ENCODE measurements at regions not wholly inside any gene's neighbourhood (a gene's known extent, or its start where the extent isn't known, plus 50 kb on each side); places are given as distances from the start of the nearest gene placed in this dataset.
A peak's percentile ranks its signal among the peaks of the same experiment; 100 is the strongest.
"Not testable (repeated sequence)": the region's sequence is repeated elsewhere in the genome, so short reads cannot be mapped to it uniquely, and the experiment has no call there.

DNA sequence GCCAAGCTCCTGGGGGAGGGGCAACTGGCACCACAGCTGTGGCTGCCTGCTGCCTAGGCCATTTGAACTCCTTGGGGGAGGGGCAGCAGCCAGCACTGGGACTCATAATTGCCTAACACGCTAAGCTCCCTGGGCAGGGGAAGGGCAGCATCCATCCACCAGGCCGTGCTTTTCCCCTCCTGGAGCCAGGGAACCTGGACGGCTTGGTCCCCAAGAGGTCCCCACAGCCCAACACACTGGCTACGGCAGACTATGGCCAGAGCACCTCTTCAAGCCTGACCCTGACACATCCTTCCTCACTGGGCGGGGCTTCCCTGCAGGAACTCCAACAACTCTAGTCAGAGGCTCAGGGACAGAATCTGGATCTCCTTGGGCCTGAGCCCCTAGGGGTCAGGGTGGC lies 269.4 kb downstream of the RNF144B start:
- no peak for TF ChIP-seq JUND (IDR thresholded peaks at IDR 0.05; ENCODE audit: low read depth)
- in situ Hi-C loops (cut with HindIII; ENCODE audit: low pct_unique_long_range_greater_than_20kb, low sequenced_read_pairs) = no loop called here
- no peak for DNase-seq (ENCODE audit: low read depth in 1 of 2, low spot score in 1 of 2)

DNA sequence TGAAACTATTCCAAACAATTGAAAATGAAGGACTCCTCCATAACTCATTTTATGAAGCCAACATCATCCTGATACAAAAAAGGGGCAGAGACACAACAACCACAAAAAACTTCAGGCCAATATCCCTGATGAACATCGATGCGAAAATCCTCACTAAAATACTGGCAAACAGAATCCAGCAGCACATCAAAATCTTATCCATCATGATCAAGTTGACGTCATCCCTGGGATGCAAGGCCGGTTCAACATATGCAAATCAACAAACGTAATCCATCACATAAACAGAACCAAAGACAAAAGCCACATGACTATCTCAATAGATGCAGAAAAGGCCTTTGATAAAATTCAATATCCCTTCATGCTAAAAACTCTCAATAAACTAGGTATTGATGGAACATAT lies 272.8 kb downstream of the RNF144B start:
- in situ Hi-C loops (cut with HindIII; ENCODE audit: low pct_unique_long_range_greater_than_20kb, low sequenced_read_pairs) = not testable (repeated sequence)

DNA sequence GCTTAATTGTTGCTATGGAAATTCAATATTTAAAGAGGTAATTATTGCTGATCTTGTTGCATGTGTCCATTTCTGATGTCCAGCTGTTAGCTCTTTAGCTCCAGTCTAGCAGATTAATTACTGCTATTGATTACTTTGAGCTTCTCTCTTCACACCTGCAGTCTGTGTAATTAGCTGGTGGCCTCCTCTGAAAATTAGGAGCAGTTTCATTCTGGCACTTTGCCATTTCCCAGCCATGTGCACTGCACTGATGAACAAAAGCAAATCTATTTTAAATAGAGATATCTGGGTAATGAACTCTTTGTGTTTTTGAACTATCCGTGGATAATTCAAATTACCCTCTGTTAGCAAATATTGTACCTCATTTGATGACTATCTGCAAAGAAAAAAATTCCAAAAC lies 275.9 kb downstream of the RNF144B start:
- no peak for TF ChIP-seq JUND (IDR thresholded peaks at IDR 0.05; ENCODE audit: low read depth)
- in situ Hi-C loops (cut with HindIII; ENCODE audit: low pct_unique_long_range_greater_than_20kb, low sequenced_read_pairs) = no loop called here
- no peak for DNase-seq (ENCODE audit: low read depth in 1 of 2, low spot score in 1 of 2)

More for the DNA sequence above, 272.8 kb downstream of the RNF144B start:
- not testable (repeated sequence) for DNase-seq (ENCODE audit: low read depth in 1 of 2, low spot score in 1 of 2)

DNA sequence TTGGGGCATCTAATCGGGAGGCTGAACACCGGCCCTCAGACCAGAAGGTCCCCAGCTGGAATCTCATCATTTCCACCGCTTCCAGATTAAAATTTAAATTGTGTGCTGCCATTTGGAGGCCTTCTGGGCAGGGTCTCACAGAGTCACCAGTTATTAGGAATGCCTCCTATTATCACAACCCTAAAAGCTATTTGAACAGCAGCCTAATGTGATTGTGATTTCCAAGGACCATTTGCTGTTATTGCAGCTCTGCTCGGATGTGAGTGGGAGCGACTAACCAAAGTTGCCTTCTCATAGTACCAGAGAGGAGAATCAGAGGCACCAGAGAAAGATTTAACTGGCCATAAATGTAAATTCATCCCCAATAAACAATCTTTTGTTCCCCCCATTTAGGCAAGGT lies 277.3 kb downstream of the RNF144B start:
- in situ Hi-C loops (cut with HindIII; ENCODE audit: low pct_unique_long_range_greater_than_20kb, low sequenced_read_pairs) = no loop called here
- no peak for TF ChIP-seq JUND (IDR thresholded peaks at IDR 0.05; ENCODE audit: low read depth)
- DNase-seq (ENCODE audit: low read depth in 1 of 2, low spot score in 1 of 2) = no peak

DNA sequence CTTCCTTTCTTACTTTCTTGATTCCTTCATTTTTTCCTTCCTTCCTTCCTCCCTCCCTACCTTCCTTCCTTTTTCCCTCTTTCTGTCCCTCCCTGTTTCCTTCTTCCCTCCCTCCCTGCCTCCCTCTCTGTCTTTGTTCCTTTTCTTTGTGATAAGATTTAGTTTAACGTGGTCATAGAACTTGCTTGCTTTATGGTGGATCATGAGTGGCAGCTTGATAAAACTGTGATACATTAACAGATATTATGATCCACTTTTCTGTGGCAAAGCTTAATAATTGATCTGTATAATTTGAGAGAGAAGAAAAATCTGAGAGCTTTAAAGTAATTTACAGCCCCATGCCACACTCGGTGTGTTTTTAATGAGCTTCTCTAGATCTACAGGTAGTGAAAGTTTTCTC lies 280.5 kb downstream of the RNF144B start:
- DNase-seq (ENCODE audit: low read depth in 1 of 2, low spot score in 1 of 2) = no peak
- no peak for TF ChIP-seq JUND (IDR thresholded peaks at IDR 0.05; ENCODE audit: low read depth)
- in situ Hi-C loops (cut with HindIII; ENCODE audit: low pct_unique_long_range_greater_than_20kb, low sequenced_read_pairs) = no loop called here

DNA sequence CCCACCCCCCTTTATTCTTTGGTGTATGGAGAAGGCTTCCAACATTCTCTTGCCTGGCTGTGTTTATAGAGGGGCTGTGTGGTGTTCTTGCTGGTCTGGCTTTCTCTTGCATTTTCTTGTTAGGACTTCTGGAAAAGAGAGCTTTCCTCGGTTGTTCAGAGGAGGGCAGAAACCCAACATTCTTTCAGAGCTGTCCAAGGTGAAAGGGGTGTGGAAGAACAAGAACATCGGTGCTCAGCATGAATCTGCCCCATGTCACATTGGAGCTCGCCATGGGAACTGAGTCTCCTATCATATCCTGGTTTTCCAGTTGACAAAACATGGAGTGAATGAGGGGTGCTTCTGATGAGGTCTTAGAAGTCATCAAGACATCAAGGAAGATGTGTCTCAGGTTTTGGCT lies 281.8 kb downstream of the RNF144B start:
- TF ChIP-seq JUND (IDR thresholded peaks at IDR 0.05; ENCODE audit: low read depth) = no peak
- in situ Hi-C loops (cut with HindIII; ENCODE audit: low pct_unique_long_range_greater_than_20kb, low sequenced_read_pairs) = no loop called here
- DNase-seq (ENCODE audit: low read depth in 1 of 2, low spot score in 1 of 2) = peak in 1 of 2 experiments; percentile 9

DNA sequence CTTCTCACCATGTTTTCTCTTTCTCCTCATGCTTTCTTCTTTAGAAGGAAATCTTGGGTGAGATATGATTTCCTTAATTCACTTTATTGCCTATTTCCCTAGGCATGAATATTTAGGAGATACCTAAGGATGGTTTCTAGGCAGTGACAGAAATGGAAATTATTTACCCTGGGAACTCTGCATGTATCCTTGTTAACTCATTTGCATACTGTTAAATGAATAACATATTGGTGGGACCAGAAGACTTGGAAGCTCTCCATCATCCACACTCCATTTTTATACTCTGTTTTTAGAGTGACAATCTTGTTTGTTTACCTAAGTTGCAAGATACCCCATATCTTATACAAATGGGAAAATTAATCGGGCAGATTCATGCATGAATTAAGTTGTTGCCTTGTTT lies 285.7 kb downstream of the RNF144B start:
- no peak for DNase-seq (ENCODE audit: low read depth in 1 of 2, low spot score in 1 of 2)
- in situ Hi-C loops (cut with HindIII; ENCODE audit: low pct_unique_long_range_greater_than_20kb, low sequenced_read_pairs) = no loop called here
- TF ChIP-seq JUND (IDR thresholded peaks at IDR 0.05; ENCODE audit: low read depth) = no peak

DNA sequence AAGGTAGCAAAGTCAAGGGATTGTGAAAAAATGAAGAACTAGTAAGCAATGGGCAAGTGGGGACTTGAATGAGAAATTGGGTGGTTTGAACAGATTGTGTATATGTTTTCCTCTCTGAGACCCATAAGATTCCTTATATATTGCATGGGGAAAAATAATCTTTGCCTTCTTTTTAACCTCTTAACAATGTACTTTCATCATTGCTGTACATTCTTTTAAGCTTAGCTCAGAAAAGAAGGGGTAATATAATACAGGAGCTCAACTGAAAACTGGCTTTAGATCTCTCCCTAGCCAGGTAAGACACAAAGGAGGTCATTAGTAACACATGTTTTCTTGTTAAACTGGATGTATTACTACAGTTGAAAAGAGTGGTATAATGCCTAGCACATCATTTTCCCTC lies 287.2 kb downstream of the RNF144B start:
- no peak for TF ChIP-seq JUND (IDR thresholded peaks at IDR 0.05; ENCODE audit: low read depth)
- in situ Hi-C loops (cut with HindIII; ENCODE audit: low pct_unique_long_range_greater_than_20kb, low sequenced_read_pairs) = no loop called here
- DNase-seq (ENCODE audit: low read depth in 1 of 2, low spot score in 1 of 2) = no peak

DNA sequence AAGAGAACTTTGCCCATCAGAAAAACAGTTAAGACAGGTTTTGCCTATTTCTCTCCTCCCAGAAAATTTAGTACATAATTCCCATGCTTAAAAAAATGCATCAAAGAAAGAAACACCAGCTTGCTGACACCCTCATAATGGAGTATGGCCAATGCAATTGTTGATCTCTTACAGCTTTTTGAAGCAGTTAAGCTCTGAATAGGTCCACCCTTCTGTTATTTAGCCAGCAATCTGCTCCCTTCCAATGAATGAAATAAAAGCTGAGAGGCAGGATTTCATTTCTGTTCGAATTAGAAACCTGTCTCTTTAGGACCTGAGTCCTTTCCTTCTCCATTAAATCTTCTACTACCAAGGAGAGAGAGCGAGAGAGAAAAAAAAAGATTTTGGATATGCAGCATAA lies 288.7 kb downstream of the RNF144B start:
- in situ Hi-C loops (cut with HindIII; ENCODE audit: low pct_unique_long_range_greater_than_20kb, low sequenced_read_pairs) = no loop called here
- no peak for TF ChIP-seq JUND (IDR thresholded peaks at IDR 0.05; ENCODE audit: low read depth)
- no peak for DNase-seq (ENCODE audit: low read depth in 1 of 2, low spot score in 1 of 2)

DNA sequence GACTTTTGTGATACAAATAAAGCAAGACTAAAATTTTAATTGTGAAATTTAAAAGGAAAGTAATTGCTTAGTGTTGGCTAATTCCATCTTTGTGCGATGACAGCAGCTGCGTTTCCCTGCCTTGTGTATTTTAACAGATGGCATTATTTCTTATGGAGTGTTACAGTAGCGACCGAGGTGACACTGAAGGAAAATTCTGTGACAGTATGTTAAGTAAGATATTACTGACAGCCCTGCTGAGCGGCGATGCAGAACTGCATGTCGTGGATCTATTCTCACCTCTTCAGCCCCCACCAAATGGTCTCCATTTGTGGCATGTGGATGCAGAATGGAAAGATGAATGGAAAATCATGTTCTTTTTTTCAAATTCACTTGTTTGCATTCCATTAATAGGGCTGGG lies 289.4 kb downstream of the RNF144B start:
- in situ Hi-C loops (cut with HindIII; ENCODE audit: low pct_unique_long_range_greater_than_20kb, low sequenced_read_pairs) = no loop called here
- no peak for DNase-seq (ENCODE audit: low read depth in 1 of 2, low spot score in 1 of 2)
- TF ChIP-seq JUND (IDR thresholded peaks at IDR 0.05; ENCODE audit: low read depth) = no peak

DNA sequence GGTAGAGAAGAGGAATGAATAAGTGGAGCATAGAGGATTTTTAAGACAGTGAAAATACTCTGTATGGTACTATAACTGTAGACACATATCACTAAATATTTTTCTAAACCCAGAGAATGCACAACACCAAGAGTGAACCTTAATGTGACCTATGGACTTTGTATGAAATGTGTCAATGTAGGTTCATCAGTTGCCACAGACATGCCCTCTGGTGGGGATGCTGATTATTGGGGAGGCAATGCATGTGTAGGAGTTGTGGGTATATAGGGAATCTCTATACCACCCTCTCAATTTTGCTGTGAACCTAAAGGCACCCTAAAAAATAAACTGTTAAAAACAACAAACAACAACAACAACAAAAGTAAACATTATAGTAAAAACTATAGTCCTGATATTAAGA lies 293.7 kb downstream of the RNF144B start:
- DNase-seq (ENCODE audit: low read depth in 1 of 2, low spot score in 1 of 2) = no peak
- TF ChIP-seq JUND (IDR thresholded peaks at IDR 0.05; ENCODE audit: low read depth) = no peak
- in situ Hi-C loops (cut with HindIII; ENCODE audit: low pct_unique_long_range_greater_than_20kb, low sequenced_read_pairs) = no loop called here

DNA sequence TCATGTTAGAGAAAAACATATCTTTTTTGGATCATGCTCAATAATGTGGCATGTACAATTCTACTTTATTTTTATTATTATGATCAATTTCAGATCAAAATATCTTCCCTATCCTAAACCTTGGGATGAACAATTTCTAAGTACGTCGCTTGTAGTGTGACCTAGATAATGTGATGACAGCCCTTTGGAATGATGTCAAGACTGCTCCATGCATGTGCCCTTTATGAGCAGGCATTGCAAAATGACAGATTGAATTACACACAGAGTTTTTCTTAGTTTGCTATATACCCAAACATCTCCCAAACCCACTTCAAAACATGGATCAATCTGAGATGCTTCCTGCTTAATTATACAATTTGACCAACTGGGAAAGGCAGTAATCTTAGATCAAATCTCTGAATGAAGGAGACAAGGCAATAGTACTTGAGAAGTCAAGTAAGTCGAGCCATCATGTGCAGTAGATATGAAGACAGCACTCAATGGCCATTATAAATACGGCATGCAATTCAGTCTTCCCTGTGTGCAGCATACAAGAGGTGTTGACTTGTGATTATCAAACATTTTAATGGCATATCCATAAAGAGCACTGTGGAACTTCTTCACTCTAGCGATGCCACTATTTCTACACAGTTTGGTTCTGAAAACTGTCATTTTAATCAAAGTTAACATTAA lies 294.8 kb downstream of the RNF144B start:
- DNase-seq (ENCODE audit: low read depth in 1 of 2, low spot score in 1 of 2) = no peak
- in situ Hi-C loops (cut with HindIII; ENCODE audit: low pct_unique_long_range_greater_than_20kb, low sequenced_read_pairs) = no loop called here
- no peak for TF ChIP-seq JUND (IDR thresholded peaks at IDR 0.05; ENCODE audit: low read depth)

DNA sequence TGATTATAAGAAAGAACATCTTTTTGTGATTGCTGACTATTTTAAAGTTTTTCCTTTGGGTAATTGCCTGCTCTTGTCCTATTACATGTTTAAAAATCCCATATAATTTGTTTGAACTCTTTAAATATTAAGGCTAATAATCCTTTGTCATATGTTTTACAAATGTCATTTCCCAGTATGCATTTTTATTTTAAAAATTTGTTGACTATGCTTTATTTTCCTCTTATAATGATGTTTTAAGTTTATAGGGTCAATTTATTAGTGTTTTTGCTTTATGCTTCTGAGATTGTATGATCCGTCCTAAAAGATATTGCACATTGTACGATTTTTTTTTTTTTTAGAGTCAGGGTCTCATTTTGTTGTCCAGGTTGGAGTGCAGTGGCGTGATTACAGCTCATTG lies 297.2 kb downstream of the RNF144B start:
- no peak for DNase-seq (ENCODE audit: low read depth in 1 of 2, low spot score in 1 of 2)
- in situ Hi-C loops (cut with HindIII; ENCODE audit: low pct_unique_long_range_greater_than_20kb, low sequenced_read_pairs) = no loop called here
- TF ChIP-seq JUND (IDR thresholded peaks at IDR 0.05; ENCODE audit: low read depth) = no peak

All from T47D (cell line).